K562 (cell line): ENCODE measurements at regions not wholly inside any gene's neighbourhood (a gene's known extent, or its start where the extent isn't known, plus 50 kb on each side); places are given as distances from the start of the nearest gene placed in this dataset.

Experiments
- ATAC-seq: fragments of 200-7000 bp; cut with Tn5 transposase; 3 replicates; pipeline ENCODE4 v1.9.1; 2020; ENCODE audit warnings: moderate library complexity
- BruUV-seq: library from RNA; stranded (reverse); fragments of 400-500 nt; replicated peaks from 2 replicates; lab custom pipeline; 2021; lab: Mats Ljungman, UMichigan
- CTCF ChIA-PET: fragments of 300-600 bp; formaldehyde crosslinking; extraction: SDS; loops from one replicate; lab custom pipeline; 2021; ENCODE audit warnings: low intra/inter-chr PET ratio; lab: Yijun Ruan, JAX
- POLR2A ChIA-PET: fragments of 300-600, 350-650 bp; sonication (Branson Sonifier 250); formaldehyde crosslinking; extraction: SDS; loops from one replicate; lab custom pipeline; 2021; ENCODE audit warnings: antibody characterized with exemption, inconsistent platforms; lab: Yijun Ruan, JAX
- DNase-seq, 4 experiments: peaks; one replicate each; pipeline versions ENCODE4 v3.0.0 to v3.0.0-alpha.2; 2011 to 2018; ENCODE audit warnings: low spot score in 3 of 4, mixed read lengths in 3 of 4; ENCODE audit errors: extremely low read depth in 1 of 4
- FAIRE-seq: peaks from 2 replicates; lab custom pipeline; 2011; peaks lifted over from hg19 to GRCh38; lab: Jason Lieb, UNC
- H2AFZ ChIP-seq: 2 replicates; pipeline ENCODE4 v1.6.0; 2011; ENCODE audit warnings: low read depth, low read length, control low read depth, inconsistent platforms
- H3K27ac ChIP-seq: fragments of 200-600 bp; 3 replicates; pipeline ENCODE4 v1.8.0; 2011; ENCODE audit warnings: low read depth, mild to moderate bottlenecking, control low read depth, inconsistent platforms, low read length, moderate library complexity, mixed read lengths; ENCODE audit errors: extremely low read depth
- H3K27me3 ChIP-seq, 2 experiments: fragments of 300-600 bp in 1 of 2; 2 replicates in 1 of 2; 3 replicates in 1 of 2; pipeline versions ENCODE4 v1.6.0 to v1.8.0; 2011; ENCODE audit warnings: inconsistent platforms in 2 of 2, low read length in 2 of 2, mild to moderate bottlenecking in 1 of 2, mixed read lengths in 1 of 2, moderate library complexity in 1 of 2; ENCODE audit not compliant: control insufficient read depth in 2 of 2, insufficient read depth in 2 of 2
- H3K36me3 ChIP-seq: fragments of 300-600 bp; 3 replicates; pipeline ENCODE4 v1.8.0; 2011; ENCODE audit warnings: mild to moderate bottlenecking, low read length, inconsistent platforms; ENCODE audit not compliant: control insufficient read depth, insufficient read depth
- H3K4me1 ChIP-seq, 2 experiments: fragments of 200-600 bp in 1 of 2; replicated peaks in 1 of 2; 2 replicates in 1 of 2; 3 replicates in 1 of 2; pipeline versions ENCODE4 v1.5.1 to v1.8.0; 2011; ENCODE audit warnings: inconsistent platforms in 2 of 2, low read length in 2 of 2, mild to moderate bottlenecking in 1 of 2, mixed read lengths in 1 of 2, moderate library complexity in 1 of 2; ENCODE audit not compliant: control insufficient read depth in 2 of 2, insufficient read depth in 2 of 2
- H3K4me2 ChIP-seq: 2 replicates; pipeline ENCODE4 v1.6.1; 2011; ENCODE audit warnings: low read length, control low read depth, inconsistent platforms, mixed read lengths; ENCODE audit not compliant: insufficient read depth
- H3K4me3 ChIP-seq: fragments of 200-600 bp; sonication (generic), shearing (Covaris generic); 2 replicates; pipeline ENCODE4 v1.5.1; 2016; ENCODE audit warnings: control low read depth, inconsistent platforms
- H3K79me2 ChIP-seq: fragments of 200-600 bp; 3 replicates; pipeline ENCODE4 v1.8.0; 2011; ENCODE audit warnings: low read length, inconsistent platforms; ENCODE audit not compliant: control insufficient read depth, insufficient read depth
- H3K9ac ChIP-seq, 2 experiments: 2 replicates each; pipeline versions ENCODE4 v1.6.0 to v1.6.1; 2011; ENCODE audit warnings: low read depth in 2 of 2, low read length in 2 of 2, control low read depth in 1 of 2, inconsistent platforms in 1 of 2, mild to moderate bottlenecking in 1 of 2, mixed read lengths in 1 of 2; ENCODE audit not compliant: insufficient read depth in 1 of 2
- H3K9me1 ChIP-seq: one replicate; pipeline ENCODE4 v1.6.0; 2011; ENCODE audit warnings: inconsistent platforms, mild to moderate bottlenecking, low read length, moderate library complexity; ENCODE audit not compliant: control insufficient read depth, insufficient read depth
- H3K9me3 ChIP-seq: replicated peaks from 2 replicates; pipeline ENCODE4 v1.5.1; 2011; ENCODE audit warnings: low read depth, low read length, inconsistent platforms; ENCODE audit not compliant: control insufficient read depth, insufficient read depth
- H4K20me1 ChIP-seq: replicated peaks from 2 replicates; pipeline ENCODE4 v1.6.1; 2011; ENCODE audit warnings: low read length, inconsistent platforms, mixed read lengths; ENCODE audit not compliant: control insufficient read depth, insufficient read depth
- KAT2B ChIP-seq: IDR thresholded peaks from one replicate; pipeline ENCODE4 v1.6.1; 2012; ENCODE audit warnings: low read depth, mild to moderate bottlenecking, control low read depth, inconsistent platforms, low read length, moderate library complexity
- KDM4B ChIP-seq, 2 experiments: fragments of 450-650 bp in 1 of 2; sonication (generic) in 1 of 2; IDR thresholded peaks; 2 replicates each; pipeline ENCODE4 v1.6.1; 2016 to 2017; ENCODE audit warnings: borderline replicate concordance in 2 of 2, antibody characterized with exemption in 1 of 2, low read depth in 1 of 2, mild to moderate bottlenecking in 1 of 2
- PKNOX1 ChIP-seq: fragments of 450-650 bp; IDR thresholded peaks from 2 replicates; pipeline ENCODE4 v1.6.1; 2016
- SMARCB1 ChIP-seq: IDR thresholded peaks from 2 replicates; pipeline ENCODE4 v1.6.1; 2011; ENCODE audit warnings: improper control_type of control experiment, low read depth; ENCODE audit not compliant: insufficient read length
- WGBS: fragments of 100-300 bp; shearing (Covaris generic); methylation state at CpG from one replicate; pipeline ENCODE4 v1.1.6; 2016; ENCODE audit warnings: low coverage, mixed read lengths; ENCODE audit not compliant: insufficient coverage; ENCODE audit errors: missing lambda C conversion rate; 5-methylcytosine and 5-hydroxymethylcytosine counted together
- in situ Hi-C: fragments of 300-500 bp; cut with MboI; formaldehyde crosslinking; loops from 4 replicates; pipeline ENCODE4 v1.15.0; 2018; ENCODE audit warnings: inconsistent platforms, mixed read lengths
- intact Hi-C: fragments of 100-400 bp; cut with micrococcal nuclease; formaldehyde crosslinking; loops from 2 replicates; pipeline ENCODE4 v1.14.2; 2022

DNA sequence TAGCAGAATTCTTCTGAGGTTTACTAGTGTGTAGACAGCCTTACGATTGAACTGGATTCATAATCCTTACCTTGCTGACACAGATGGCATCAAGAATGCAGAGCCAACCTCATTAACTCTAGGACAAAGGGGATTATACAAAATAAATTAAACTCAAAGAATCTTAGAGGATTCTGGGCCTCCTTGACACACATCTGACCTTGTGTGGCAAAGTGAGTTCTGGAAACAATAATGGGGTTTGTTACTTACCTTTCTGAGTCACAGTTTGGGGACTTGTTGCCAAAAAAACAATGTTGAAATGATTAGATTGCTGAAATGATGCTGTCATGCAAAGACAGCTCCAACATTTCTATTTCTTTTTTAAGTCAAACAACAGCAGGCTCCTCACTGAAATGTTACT is 179.1 kb upstream of the ISX start:
- no peak overlapping the region for H2AFZ ChIP-seq
- WGBS: 0% methylated on average over 1 of the region's 1 CpG
- ChIA-PET CTCF (no interaction called here), POLR2A (interaction anchor here (0.6 kb wide), 1 partner anchor 1642 kb away, joined by 3 read pairs; no protein-coding TSS in a partner anchor)
- no peaks in the 10 kb centered on the region for H3K9me3 ChIP-seq
- BruUV-seq: no TSS peak
- intact Hi-C loops (no loop called here), in situ Hi-C loops (no loop called here)
- H3K79me2 ChIP-seq: no peaks in the 10 kb centered on the region
- no peaks in the 10 kb centered on the region for H3K36me3 ChIP-seq
- H3K27me3 ChIP-seq: no peaks in the 10 kb centered on the region
- DNase-seq (no peak), ATAC-seq (no peak), FAIRE-seq (no peak)
- H3K4me1 ChIP-seq: no peaks in the 10 kb centered on the region
- H3K4me2 ChIP-seq: no peak overlapping the region
- no peaks in the 10 kb centered on the region for H3K9me1 ChIP-seq
- no peak overlapping the region for H3K4me3 ChIP-seq
- H3K9ac ChIP-seq: no peak overlapping the region
- H4K20me1 ChIP-seq: no peaks in the 10 kb centered on the region
- H3K27ac ChIP-seq: no peak overlapping the region
- no peak for TF ChIP-seq SMARCB1

DNA sequence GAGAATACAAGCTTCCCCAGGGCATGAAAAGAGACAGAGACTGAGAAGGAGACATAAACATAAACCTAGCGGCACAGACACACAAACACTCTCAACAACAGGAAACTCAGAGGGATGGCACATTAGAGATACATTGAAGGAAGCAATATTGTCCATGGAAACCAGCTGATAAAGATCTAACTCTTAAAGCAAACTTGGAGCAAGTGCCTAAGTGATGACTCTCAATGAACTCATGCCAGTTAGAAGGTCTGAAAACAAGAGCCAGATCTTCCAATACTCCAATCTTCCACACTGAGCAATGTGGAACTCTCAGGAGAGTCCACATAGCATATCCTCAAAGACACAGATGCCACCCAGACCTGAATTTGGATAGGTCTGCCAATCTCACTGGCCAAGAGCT is 168.8 kb upstream of the ISX start:
- no peak overlapping the region for H3K4me2 ChIP-seq
- ChIA-PET CTCF (no interaction called here), POLR2A (interaction anchor here (1.2 kb wide), 1 partner anchor 16 kb away, joined by 3 read pairs; no protein-coding TSS in a partner anchor)
- H3K27me3 ChIP-seq: no peaks in the 10 kb centered on the region
- H3K27ac ChIP-seq: no peak overlapping the region
- H3K4me1 ChIP-seq: no peaks in the 10 kb centered on the region
- TF ChIP-seq KAT2B (no peak), KDM4B (IDR thresholded peaks at IDR 0.05; ENCODE audit: borderline replicate concordance in 2 of 2, low read depth in 1 of 2) (no peak), PKNOX1 (no peak)
- DNase-seq (no peak), ATAC-seq (no peak), FAIRE-seq (no peak)
- no peaks in the 10 kb centered on the region for H3K9me3 ChIP-seq
- in situ Hi-C loops: no loop called here
- H3K36me3 ChIP-seq: no peaks in the 10 kb centered on the region
- H2AFZ ChIP-seq: no peak overlapping the region
- no peaks in the 10 kb centered on the region for H3K9me1 ChIP-seq
- intact Hi-C loops: no loop called here
- H3K9ac ChIP-seq: no peak overlapping the region
- no peaks in the 10 kb centered on the region for H4K20me1 ChIP-seq
- no peaks in the 10 kb centered on the region for H3K79me2 ChIP-seq
- BruUV-seq: no TSS peak
- WGBS: 0% methylated on average over 1 of the region's 1 CpG
- no peak overlapping the region for H3K4me3 ChIP-seq
